GM10266 (cell line): ENCODE measurements at regions not wholly inside any gene's neighbourhood (a gene's known extent, or its start where the extent isn't known, plus 50 kb on each side); places are given as distances from the start of the nearest gene placed in this dataset.

Experiments
- DNase-seq: peaks from one replicate; pipeline ENCODE4 v3.0.0; 2012; ENCODE audit errors: extremely low spot score
- TF ChIP-seq, protein P1 (sequence below): IDR thresholded peaks from 2 replicates; pipeline ENCODE4 v1.5.1; 2012; ENCODE audit warnings: mild to moderate bottlenecking, low read depth; ENCODE audit not compliant: control insufficient read depth, insufficient read depth; ENCODE audit errors: missing control alignments

DNA sequence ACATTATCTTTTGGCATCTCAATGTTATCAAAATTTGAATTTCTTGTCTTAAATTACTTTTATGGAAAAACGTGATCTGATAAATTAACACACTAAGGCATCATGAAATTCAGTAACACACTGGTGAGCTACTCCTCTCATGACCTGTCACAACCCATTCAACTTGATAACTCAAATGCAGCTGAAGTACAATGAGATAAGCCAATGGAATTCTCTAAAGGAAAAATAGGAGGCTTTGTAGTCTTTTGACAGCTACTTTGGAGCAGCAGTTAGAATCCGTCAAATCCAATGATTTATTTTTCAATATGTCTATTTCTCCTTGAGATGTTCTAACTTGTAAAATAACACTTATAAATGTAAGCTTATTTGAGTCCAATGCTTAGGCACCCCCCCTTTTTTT, 1029.4 kb downstream of the TRHDE start:
- TF ChIP-seq, protein P1, sequence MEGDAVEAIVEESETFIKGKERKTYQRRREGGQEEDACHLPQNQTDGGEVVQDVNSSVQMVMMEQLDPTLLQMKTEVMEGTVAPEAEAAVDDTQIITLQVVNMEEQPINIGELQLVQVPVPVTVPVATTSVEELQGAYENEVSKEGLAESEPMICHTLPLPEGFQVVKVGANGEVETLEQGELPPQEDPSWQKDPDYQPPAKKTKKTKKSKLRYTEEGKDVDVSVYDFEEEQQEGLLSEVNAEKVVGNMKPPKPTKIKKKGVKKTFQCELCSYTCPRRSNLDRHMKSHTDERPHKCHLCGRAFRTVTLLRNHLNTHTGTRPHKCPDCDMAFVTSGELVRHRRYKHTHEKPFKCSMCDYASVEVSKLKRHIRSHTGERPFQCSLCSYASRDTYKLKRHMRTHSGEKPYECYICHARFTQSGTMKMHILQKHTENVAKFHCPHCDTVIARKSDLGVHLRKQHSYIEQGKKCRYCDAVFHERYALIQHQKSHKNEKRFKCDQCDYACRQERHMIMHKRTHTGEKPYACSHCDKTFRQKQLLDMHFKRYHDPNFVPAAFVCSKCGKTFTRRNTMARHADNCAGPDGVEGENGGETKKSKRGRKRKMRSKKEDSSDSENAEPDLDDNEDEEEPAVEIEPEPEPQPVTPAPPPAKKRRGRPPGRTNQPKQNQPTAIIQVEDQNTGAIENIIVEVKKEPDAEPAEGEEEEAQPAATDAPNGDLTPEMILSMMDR, result no peak

DNA sequence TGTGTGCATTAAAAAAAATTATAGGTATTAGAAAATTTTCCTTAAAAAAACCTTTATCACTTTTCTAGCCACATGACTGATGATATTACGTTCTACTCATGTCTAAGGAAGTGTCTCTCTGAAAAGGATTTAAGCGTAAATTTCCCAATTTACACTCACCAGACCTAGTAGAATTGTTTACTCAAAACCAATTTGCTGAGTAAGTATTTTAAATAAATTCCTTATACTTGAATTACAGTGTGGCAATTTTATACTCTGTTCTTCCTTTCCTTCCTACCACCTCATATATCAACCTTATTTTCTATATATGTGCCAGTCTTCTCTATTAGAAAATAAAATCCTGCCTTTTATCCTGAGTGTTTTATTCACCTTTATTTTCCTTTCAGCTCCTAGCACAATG, 1035.1 kb downstream of the TRHDE start:
- TF ChIP-seq, protein P1, result no peak
- DNase-seq, result no peak

More for the DNA sequence above, 1029.4 kb downstream of the TRHDE start:
- no peak for DNase-seq

DNA sequence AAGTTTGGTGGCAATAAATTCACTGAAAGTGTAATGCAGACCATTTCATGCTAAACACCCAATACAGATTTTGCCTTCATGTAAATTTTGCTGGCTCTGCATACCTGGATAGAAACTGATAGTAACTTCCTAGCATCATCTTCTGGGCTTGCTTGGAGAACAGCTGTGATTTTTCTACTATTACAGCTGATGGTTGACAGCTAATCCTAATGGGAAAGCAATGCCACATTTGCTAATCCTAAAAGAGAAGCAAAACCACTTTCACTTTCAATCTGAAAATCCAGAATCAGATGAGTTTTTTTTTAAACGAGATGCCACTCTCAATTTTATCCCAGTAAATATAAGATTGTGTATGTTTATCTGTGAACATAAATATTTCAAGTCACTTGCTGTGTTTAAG, 1035.9 kb downstream of the TRHDE start:
- TF ChIP-seq, protein P1, result no peak
- DNase-seq, result no peak

DNA sequence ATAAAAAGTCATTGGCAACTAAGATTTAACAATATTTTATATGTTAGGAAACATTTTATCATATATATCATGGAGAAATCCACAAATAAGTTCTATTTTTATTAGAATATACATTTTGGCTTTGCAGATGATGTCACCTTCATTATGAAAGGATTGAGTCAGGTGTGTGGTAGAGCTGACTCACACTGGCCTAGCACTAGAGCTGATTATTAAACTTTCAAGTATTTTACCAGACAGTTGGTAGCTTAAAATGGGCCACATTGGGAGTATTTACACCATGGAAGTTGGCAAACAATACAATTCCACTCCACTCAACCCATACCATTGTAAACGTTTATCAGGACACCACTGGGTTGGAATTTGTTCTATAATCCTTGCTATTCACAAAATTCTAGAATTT, 1036.6 kb downstream of the TRHDE start:
- TF ChIP-seq, protein P1, result no peak
- DNase-seq, result no peak

DNA sequence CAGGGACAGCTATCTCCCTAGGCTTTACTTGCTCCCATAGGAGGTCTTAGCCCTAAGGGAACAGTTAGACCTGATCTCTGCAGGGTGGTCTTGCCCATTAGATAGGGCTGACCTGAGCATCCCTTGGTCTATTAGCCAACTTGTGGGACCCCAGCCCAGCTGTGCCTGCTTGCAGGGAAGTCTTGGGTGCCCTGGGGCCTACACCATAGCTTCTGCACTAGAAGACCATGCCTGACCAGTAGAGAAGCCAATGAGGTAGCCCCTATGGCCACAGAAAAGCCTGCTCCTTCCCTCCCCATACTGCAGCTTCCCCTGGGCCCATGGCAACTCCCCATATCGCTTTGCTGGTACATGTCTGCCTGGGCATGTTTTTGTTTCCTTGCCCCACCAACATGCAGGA, 1049.1 kb downstream of the TRHDE start:
- no peak for DNase-seq
- TF ChIP-seq, protein P1, result no peak

DNA sequence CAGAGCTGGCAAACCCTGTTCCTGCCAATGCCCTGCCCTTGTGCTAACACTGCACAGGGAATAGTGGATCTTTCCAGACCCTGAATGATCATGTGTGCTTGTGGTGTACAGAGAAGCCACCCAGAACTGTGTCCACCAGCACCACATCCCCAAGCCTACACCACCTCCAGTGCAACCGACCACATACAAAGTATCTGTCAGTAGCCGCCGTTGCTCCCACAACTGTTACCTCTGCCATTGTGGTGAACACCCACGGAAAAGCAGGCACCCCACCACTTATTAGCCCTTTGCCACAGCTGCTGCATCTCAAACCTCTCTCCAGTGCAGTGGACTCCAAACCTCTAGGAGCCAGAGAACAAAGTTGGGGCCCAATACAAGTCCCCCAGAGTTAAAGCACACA, 1049.6 kb downstream of the TRHDE start:
- TF ChIP-seq, protein P1, result no peak
- DNase-seq, result no peak

DNA sequence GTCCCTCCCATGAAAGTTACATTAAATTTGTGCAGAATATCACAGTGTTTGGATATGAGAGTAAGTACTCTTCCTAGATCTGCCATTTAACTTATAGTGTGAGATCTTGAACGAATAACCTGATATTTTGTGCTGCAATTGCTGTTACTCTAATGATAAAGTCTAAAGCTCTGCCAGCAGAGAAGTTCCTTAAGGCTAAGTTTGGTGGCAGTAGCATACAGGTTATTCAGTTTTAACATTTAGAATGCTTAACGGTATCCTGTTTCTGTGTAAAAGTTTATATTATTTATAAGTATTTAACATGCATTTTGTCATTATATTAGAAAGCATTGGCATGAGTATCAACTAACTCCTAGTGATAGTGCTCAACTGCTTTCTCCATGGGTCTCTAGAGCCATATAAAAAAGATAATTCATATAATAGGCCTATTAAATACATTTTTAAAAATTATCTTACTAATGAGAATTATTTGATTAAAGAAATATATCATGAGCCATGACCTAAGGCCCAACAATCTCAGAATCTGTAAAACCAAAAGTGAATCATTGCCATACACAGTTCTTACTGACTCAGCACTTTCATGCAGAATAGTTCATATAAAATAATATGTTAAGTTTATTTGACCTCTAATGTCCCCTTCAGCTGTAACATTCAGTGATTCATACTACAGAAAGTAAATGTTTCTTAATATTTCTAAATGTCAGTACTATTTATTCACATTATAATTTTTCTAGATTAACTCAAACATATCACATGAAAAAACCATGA, 1058.6 kb downstream of the TRHDE start:
- no peak for DNase-seq
- TF ChIP-seq, protein P1, result no peak
